ENCODE measurements at regions not wholly inside any gene's neighbourhood (a gene's known extent, or its start where the extent isn't known, plus 50 kb on each side); places are given as distances from the start of the nearest gene placed in this dataset.

DNA sequence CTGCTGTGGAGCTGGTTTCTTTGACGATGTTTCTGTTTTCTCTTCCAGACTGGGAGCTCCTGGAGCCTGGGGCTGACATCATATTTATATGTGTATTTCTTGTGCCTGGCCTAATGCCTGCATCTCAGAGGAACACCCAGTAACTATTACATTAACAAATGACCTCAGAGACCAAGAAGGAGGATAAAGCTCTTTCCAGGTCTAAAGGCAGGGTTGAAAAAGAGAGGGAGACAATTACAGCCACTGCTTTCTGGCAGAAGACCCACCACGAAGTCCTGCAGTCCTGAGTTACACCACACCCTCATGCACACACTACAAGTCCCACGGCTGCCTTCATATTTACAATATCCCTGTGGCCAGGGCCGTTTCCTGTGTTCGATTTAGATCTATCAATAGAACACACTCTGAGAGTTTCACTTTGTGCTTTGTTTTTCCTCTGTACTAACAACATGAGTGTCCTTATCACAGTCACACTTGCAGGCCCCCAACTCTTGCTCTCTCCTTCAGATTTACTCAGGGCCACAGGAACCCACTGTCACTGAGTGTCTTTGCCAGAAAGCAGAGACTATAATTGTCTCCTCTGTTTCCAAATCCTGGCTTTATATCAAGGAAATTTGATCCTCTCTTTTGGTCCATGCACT is 535.5 kb downstream of the MID1IP1 start:
- no peak overlapping the region for H3K27ac ChIP-seq (ENCODE audit: low read depth, low read length)
- H3K9ac ChIP-seq (ENCODE audit: extremely low read depth, low read length, poor library complexity, severe bottlenecking), result no peak overlapping the region
- WGBS, 2 experiments (ENCODE audit: insufficient coverage in 1 of 2, insufficient read length in 1 of 2), result 91% methylated on average over 5 of the region's 5 CpGs; no CpG with 5 or more reads in 1 of the 2 experiments
- Mint-ChIP-seq H3K27ac (no peak overlapping the region), H3K4me1 (peaks cover 6% of the 10 kb centered on the region), H3K9me3 (peaks cover 40% of the 10 kb centered on the region), H3K27me3 (ENCODE audit: insufficient read depth) (no peaks in the 10 kb centered on the region), H3K36me3 (ENCODE audit: low read depth) (no peaks in the 10 kb centered on the region), H3K4me3 (no peak overlapping the region)
- H3K36me3 ChIP-seq (ENCODE audit: control insufficient read depth, insufficient read depth, low read length), result no peaks in the 10 kb centered on the region
- TF ChIP-seq, protein P1, sequence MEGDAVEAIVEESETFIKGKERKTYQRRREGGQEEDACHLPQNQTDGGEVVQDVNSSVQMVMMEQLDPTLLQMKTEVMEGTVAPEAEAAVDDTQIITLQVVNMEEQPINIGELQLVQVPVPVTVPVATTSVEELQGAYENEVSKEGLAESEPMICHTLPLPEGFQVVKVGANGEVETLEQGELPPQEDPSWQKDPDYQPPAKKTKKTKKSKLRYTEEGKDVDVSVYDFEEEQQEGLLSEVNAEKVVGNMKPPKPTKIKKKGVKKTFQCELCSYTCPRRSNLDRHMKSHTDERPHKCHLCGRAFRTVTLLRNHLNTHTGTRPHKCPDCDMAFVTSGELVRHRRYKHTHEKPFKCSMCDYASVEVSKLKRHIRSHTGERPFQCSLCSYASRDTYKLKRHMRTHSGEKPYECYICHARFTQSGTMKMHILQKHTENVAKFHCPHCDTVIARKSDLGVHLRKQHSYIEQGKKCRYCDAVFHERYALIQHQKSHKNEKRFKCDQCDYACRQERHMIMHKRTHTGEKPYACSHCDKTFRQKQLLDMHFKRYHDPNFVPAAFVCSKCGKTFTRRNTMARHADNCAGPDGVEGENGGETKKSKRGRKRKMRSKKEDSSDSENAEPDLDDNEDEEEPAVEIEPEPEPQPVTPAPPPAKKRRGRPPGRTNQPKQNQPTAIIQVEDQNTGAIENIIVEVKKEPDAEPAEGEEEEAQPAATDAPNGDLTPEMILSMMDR (conservative IDR thresholded peaks at IDR 0.05), result no peak
- DNase-seq, result no peak
- no peaks in the 10 kb centered on the region for H3K4me1 ChIP-seq (ENCODE audit: control insufficient read depth, insufficient read depth, low read length)
- H3K27me3 ChIP-seq (ENCODE audit: control insufficient read depth, insufficient read depth, low read length, poor library complexity, severe bottlenecking), result no peaks in the 10 kb centered on the region
- no peaks in the 10 kb centered on the region for H3K9me3 ChIP-seq (ENCODE audit: control insufficient read depth, low read length)
- no peak overlapping the region for H3K4me3 ChIP-seq (ENCODE audit: low read length)

DNA sequence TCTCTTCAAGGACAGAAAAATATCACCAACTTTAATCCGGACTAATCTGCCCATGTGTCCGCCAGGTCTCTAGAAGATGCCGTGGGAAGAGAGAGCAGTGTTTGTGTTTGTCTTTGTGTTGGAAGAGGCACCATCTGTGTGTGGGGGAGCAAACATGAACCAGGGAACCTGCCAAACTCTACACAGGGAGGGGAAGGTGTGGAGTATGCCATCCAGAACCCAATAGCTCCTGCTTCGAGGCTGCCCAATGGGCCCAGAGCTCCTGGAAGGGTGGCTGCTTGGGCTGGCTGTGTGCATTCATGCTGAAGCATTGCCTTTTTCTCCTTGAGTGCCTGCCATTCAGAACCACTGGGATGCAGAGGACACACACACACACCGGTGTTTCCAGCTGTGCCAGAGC is 536.2 kb downstream of the MID1IP1 start:
- Histone ChIP-seq H3K4me3 (ENCODE audit: low read length) (no peak overlapping the region), H3K36me3 (ENCODE audit: control insufficient read depth, insufficient read depth, low read length) (no peaks in the 10 kb centered on the region), H3K27ac (ENCODE audit: low read depth, low read length) (no peak overlapping the region), H3K9me3 (ENCODE audit: control insufficient read depth, low read length) (no peaks in the 10 kb centered on the region), H3K27me3 (ENCODE audit: control insufficient read depth, insufficient read depth, low read length, poor library complexity, severe bottlenecking) (no peaks in the 10 kb centered on the region), H3K9ac (ENCODE audit: extremely low read depth, low read length, poor library complexity, severe bottlenecking) (no peak overlapping the region), H3K4me1 (ENCODE audit: control insufficient read depth, insufficient read depth, low read length) (no peaks in the 10 kb centered on the region)
- H3K36me3 Mint-ChIP-seq (ENCODE audit: low read depth), result no peaks in the 10 kb centered on the region
- 95% methylated on average over 5 of the region's 5 CpGs; no CpG with 5 or more reads in 1 of the 2 experiments for WGBS, 2 experiments (ENCODE audit: insufficient coverage in 1 of 2, insufficient read length in 1 of 2)
- TF ChIP-seq, protein P1 (conservative IDR thresholded peaks at IDR 0.05), result no peak
- no peak for DNase-seq
- peaks cover 6% of the 10 kb centered on the region for H3K4me1 Mint-ChIP-seq
- H3K4me3 Mint-ChIP-seq, result no peak overlapping the region
- no peaks in the 10 kb centered on the region for H3K27me3 Mint-ChIP-seq (ENCODE audit: insufficient read depth)
- H3K27ac Mint-ChIP-seq, result no peak overlapping the region
- H3K9me3 Mint-ChIP-seq, result peaks cover 37% of the 10 kb centered on the region

DNA sequence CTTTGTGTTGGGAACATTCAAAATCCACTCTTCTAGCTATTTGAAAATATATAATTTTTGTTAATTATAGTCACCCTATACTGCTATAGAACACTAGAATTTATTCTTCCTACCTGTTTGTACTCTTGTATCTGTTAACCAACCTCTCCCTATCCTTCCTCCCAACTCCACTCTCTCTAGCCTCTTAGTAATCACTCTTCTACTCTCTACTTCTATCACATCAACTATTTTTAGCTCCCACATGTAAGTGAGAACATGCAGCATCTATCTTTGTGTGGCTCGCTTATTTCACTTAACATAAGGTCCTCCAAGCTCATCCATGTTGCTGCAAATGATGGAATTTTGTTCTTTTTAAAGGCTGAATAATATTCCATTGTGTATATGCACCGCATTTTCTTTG is 537.3 kb downstream of the MID1IP1 start:
- Mint-ChIP-seq H3K4me1 (peaks cover 6% of the 10 kb centered on the region), H3K4me3 (no peak overlapping the region), H3K27ac (no peak overlapping the region), H3K36me3 (ENCODE audit: low read depth) (no peaks in the 10 kb centered on the region), H3K9me3 (peaks cover 36% of the 10 kb centered on the region), H3K27me3 (ENCODE audit: insufficient read depth) (no peaks in the 10 kb centered on the region)
- TF ChIP-seq, protein P1 (conservative IDR thresholded peaks at IDR 0.05), result no peak
- no peaks in the 10 kb centered on the region for H3K27me3 ChIP-seq (ENCODE audit: control insufficient read depth, insufficient read depth, low read length, poor library complexity, severe bottlenecking)
- H3K27ac ChIP-seq (ENCODE audit: low read depth, low read length), result no peak overlapping the region
- no peak overlapping the region for H3K9ac ChIP-seq (ENCODE audit: extremely low read depth, low read length, poor library complexity, severe bottlenecking)
- no peak overlapping the region for H3K4me3 ChIP-seq (ENCODE audit: low read length)
- WGBS, 2 experiments (ENCODE audit: insufficient coverage in 1 of 2, insufficient read length in 1 of 2), result 93 to 100% methylated on average over 1 to 2 of the region's 2 CpGs
- no peaks in the 10 kb centered on the region for H3K36me3 ChIP-seq (ENCODE audit: control insufficient read depth, insufficient read depth, low read length)
- no peak for DNase-seq
- no peaks in the 10 kb centered on the region for H3K4me1 ChIP-seq (ENCODE audit: control insufficient read depth, insufficient read depth, low read length)
- no peaks in the 10 kb centered on the region for H3K9me3 ChIP-seq (ENCODE audit: control insufficient read depth, low read length)

Measured in endodermal cell (in vitro differentiated cells).